ENCODE measurements at regions not wholly inside any gene's neighbourhood (a gene's known extent, or its start where the extent isn't known, plus 50 kb on each side); places are given as distances from the start of the nearest gene placed in this dataset.

DNA sequence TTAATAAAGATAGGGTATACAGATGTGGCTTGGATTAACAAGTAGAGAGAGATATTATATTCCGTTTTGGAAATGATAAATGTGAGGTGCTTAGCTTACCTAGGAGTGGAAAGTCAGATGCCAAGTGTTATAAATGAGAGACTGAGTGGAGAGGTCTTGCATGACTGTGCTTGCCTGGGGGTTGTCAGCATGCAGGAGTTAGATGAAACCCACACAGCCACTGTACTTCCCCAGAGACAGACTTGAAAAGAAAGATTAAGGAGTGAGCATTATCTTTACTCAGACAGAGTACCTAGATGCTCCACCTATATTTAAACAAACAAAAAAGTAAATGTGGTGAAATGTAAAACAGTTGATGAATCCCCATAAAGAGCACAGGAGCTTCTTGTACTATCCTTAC, 482.7 kb downstream of the RIT2 start (continued):
- TF ChIP-seq, protein P1, sequence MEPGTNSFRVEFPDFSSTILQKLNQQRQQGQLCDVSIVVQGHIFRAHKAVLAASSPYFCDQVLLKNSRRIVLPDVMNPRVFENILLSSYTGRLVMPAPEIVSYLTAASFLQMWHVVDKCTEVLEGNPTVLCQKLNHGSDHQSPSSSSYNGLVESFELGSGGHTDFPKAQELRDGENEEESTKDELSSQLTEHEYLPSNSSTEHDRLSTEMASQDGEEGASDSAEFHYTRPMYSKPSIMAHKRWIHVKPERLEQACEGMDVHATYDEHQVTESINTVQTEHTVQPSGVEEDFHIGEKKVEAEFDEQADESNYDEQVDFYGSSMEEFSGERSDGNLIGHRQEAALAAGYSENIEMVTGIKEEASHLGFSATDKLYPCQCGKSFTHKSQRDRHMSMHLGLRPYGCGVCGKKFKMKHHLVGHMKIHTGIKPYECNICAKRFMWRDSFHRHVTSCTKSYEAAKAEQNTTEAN (CRISPR knock-in tag; IDR thresholded peaks at IDR 0.05), result no peak

DNA sequence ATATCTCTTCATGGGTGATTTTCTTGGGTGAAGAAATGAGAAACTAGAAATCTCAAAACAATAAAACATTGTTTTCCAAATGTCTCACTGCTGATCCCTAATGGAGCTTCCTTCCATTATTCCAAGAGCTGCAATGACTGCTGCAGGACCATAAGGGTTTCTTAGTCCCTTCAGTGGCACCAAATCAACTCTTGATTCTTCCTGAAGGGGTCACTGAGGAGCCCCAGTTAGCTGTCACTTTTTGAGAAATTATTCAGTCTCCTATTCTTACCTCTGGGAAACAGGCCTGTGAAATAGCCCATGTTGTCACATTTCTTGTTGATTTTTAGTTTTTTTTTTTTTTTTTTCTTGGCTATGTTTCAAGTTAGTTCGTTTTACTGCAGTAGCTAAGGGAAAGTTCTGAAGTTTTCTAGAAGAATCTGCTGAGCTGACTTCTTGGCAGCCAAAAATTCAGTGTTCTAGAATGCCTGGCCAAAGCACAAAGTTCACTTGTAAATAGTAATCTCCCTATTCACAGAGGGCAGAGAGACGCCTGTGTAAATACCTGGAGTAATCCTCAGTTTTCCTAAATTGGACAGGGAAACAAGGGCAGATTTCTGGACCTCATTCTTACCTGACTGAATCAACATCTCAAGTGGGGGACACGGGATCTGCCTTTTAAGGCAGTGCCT, 480.0 kb downstream of the RIT2 start:
- WGBS (ENCODE audit: insufficient coverage, low coverage, missing lambda C conversion rate), result 0% methylated on average over 3 of the region's 3 CpGs
- Histone ChIP-seq H3K79me2 (ENCODE audit: control insufficient read depth, insufficient read depth, low read length) (no peaks in the 10 kb centered on the region), H3K27me3 (ENCODE audit: control insufficient read depth in 2 of 2, insufficient read depth in 2 of 2, low read length in 2 of 2) (no peaks in the 10 kb centered on the region), H3K9ac (ENCODE audit: insufficient read depth in 1 of 2, low read depth in 2 of 2, low read length in 2 of 2) (no peak overlapping the region), H3K9me1 (ENCODE audit: control insufficient read depth, insufficient read depth, low read length) (no peaks in the 10 kb centered on the region), H3K36me3 (ENCODE audit: control insufficient read depth, insufficient read depth, low read length) (no peaks in the 10 kb centered on the region), H3K27ac (ENCODE audit: extremely low read depth, low read depth, low read length) (no peak overlapping the region), H3K4me1 (replicated peaks in 1 of 2; ENCODE audit: control insufficient read depth in 2 of 2, insufficient read depth in 2 of 2, low read length in 2 of 2) (no peaks in the 10 kb centered on the region), H4K20me1 (replicated peaks; ENCODE audit: control insufficient read depth, insufficient read depth, low read length) (no peaks in the 10 kb centered on the region), H3K9me3 (replicated peaks; ENCODE audit: control insufficient read depth, insufficient read depth, low read depth, low read length) (no peaks in the 10 kb centered on the region), H3K4me2 (ENCODE audit: insufficient read depth, low read length) (no peak overlapping the region), H3K4me3 (no peak overlapping the region), H2AFZ (ENCODE audit: low read depth, low read length) (no peak overlapping the region)
- CTCF ChIA-PET (ENCODE audit: low intra/inter-chr PET ratio), result no interaction called here
- in situ Hi-C loops (cut with MboI), result no loop called here
- intact Hi-C loops (cut with micrococcal nuclease), result no loop called here
- DNase-seq (ENCODE audit: extremely low read depth in 1 of 4, low spot score in 3 of 4) (no peak), ATAC-seq (no peak), FAIRE-seq (no peak)
- no TSS peak for BruUV-seq (replicated peaks)
- POLR2A ChIA-PET, result no interaction called here
- TF ChIP-seq, protein P2, sequence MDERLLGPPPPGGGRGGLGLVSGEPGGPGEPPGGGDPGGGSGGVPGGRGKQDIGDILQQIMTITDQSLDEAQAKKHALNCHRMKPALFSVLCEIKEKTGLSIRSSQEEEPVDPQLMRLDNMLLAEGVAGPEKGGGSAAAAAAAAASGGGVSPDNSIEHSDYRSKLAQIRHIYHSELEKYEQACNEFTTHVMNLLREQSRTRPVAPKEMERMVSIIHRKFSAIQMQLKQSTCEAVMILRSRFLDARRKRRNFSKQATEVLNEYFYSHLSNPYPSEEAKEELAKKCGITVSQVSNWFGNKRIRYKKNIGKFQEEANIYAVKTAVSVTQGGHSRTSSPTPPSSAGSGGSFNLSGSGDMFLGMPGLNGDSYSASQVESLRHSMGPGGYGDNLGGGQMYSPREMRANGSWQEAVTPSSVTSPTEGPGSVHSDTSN (CRISPR knock-in tag; IDR thresholded peaks at IDR 0.05; ENCODE audit: low read depth), result no peak
- TF ChIP-seq, protein P2 (tag; conservative IDR thresholded peaks at IDR 0.05; ENCODE audit: low read depth), result no peak
- no peak for TF ChIP-seq FUS (optimal IDR thresholded peaks at IDR 0.05; ENCODE audit: low read depth, low read length)
- TF ChIP-seq ZNF184 (CRISPR knock-in tag; IDR thresholded peaks at IDR 0.05), result no peak
- no peak for TF ChIP-seq ARHGAP35 (IDR thresholded peaks at IDR 0.05; ENCODE audit: partially characterized antibody)
- TF ChIP-seq HDAC2 (IDR thresholded peaks at IDR 0.05), result no peak
- TF ChIP-seq POLR3A (IDR thresholded peaks at IDR 0.05; ENCODE audit: borderline replicate concordance, extremely low read depth, insufficient read depth, insufficient read length), result no peak
- TF ChIP-seq PURB (CRISPR knock-in tag; IDR thresholded peaks at IDR 0.05; ENCODE audit: low read depth), result no peak
- TF ChIP-seq, protein P3, sequence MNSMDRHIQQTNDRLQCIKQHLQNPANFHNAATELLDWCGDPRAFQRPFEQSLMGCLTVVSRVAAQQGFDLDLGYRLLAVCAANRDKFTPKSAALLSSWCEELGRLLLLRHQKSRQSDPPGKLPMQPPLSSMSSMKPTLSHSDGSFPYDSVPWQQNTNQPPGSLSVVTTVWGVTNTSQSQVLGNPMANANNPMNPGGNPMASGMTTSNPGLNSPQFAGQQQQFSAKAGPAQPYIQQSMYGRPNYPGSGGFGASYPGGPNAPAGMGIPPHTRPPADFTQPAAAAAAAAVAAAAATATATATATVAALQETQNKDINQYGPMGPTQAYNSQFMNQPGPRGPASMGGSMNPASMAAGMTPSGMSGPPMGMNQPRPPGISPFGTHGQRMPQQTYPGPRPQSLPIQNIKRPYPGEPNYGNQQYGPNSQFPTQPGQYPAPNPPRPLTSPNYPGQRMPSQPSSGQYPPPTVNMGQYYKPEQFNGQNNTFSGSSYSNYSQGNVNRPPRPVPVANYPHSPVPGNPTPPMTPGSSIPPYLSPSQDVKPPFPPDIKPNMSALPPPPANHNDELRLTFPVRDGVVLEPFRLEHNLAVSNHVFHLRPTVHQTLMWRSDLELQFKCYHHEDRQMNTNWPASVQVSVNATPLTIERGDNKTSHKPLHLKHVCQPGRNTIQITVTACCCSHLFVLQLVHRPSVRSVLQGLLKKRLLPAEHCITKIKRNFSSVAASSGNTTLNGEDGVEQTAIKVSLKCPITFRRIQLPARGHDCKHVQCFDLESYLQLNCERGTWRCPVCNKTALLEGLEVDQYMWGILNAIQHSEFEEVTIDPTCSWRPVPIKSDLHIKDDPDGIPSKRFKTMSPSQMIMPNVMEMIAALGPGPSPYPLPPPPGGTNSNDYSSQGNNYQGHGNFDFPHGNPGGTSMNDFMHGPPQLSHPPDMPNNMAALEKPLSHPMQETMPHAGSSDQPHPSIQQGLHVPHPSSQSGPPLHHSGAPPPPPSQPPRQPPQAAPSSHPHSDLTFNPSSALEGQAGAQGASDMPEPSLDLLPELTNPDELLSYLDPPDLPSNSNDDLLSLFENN (IDR thresholded peaks at IDR 0.05; ENCODE audit: low read depth in 2 of 2, low read length in 2 of 2), result no peak
